ENCODE measurements at regions not wholly inside any gene's neighbourhood (a gene's known extent, or its start where the extent isn't known, plus 50 kb on each side); places are given as distances from the start of the nearest gene placed in this dataset.

GRCh38 chr5:121667292-121667691, 184.4 kb upstream of the FTMT start:
- Histone ChIP-seq H3K9me3 (ENCODE audit: control insufficient read depth in 1 of 2, insufficient read depth in 1 of 2, low read depth in 1 of 2, low read length in 2 of 2) (no peaks in the 10 kb centered on the region), H3K79me2 (ENCODE audit: insufficient read depth, low read length) (no peaks in the 10 kb centered on the region), H3K9ac (ENCODE audit: low read length) (no peak overlapping the region), H3K27me3 (ENCODE audit: insufficient read depth, low read length) (no peaks in the 10 kb centered on the region), H3K36me3 (ENCODE audit: control insufficient read depth in 1 of 2, insufficient read depth in 2 of 2, low read length in 2 of 2) (no peaks in the 10 kb centered on the region), H3K4me3 (replicated peaks in 1 of 2; ENCODE audit: low read depth in 1 of 2, low read length in 2 of 2) (no peak overlapping the region), H3K27ac (ENCODE audit: low read depth, low read length) (no peak overlapping the region), H2AFZ (ENCODE audit: low read depth, low read length, poor library complexity, severe bottlenecking) (no peak overlapping the region), H3K9me2 (ENCODE audit: insufficient read depth) (no peaks in the 10 kb centered on the region), H3K4me1 (ENCODE audit: control insufficient read depth in 1 of 2, insufficient read depth in 2 of 2, low read length in 2 of 2) (peaks cover 0 to 5% of the 10 kb centered on the region in 2 experiments; a peak in 1 of 4 replicates), H3K4me2 (ENCODE audit: low read length) (no peak overlapping the region), H4K20me1 (ENCODE audit: insufficient read depth) (no peaks in the 10 kb centered on the region)
- CTCF ChIA-PET: no interaction called here
- intact Hi-C loops (cut with micrococcal nuclease): no loop called here
- POLR2A ChIA-PET: no interaction called here
- no TSS peak for BruUV-seq (replicated peaks)
- ATAC-seq (no peak), DNase-seq (ENCODE audit: low read depth, low spot score) (no peak)
- TF ChIP-seq CEBPB (IDR thresholded peaks at IDR 0.05; ENCODE audit: low read depth) (no peak), ATF3 (IDR thresholded peaks at IDR 0.05) (no peak), CBX3 (IDR thresholded peaks at IDR 0.05; ENCODE audit: low read depth) (no peak), FOSL1 (IDR thresholded peaks at IDR 0.05; ENCODE audit: low read depth) (no peak), EZH2 (IDR thresholded peaks at IDR 0.05) (no peak), YY1 (IDR thresholded peaks at IDR 0.05; ENCODE audit: extremely low read depth, insufficient replicate concordance, low read depth, low read length) (no peak), ZFX (IDR thresholded peaks at IDR 0.05) (no peak), ZBTB33 (IDR thresholded peaks at IDR 0.05; ENCODE audit: extremely low read depth, insufficient replicate concordance, low read length) (no peak), TCF7L2 (IDR thresholded peaks at IDR 0.05; ENCODE audit: borderline replicate concordance, extremely low read depth, insufficient read depth, insufficient read length) (no peak), REST (IDR thresholded peaks at IDR 0.05; ENCODE audit: low read depth) (no peak), SP1 (IDR thresholded peaks at IDR 0.05; ENCODE audit: low read depth) (no peak), POLR2AphosphoS5 (IDR thresholded peaks at IDR 0.05; ENCODE audit: low read depth, low read length) (no peak), SRF (IDR thresholded peaks at IDR 0.05; ENCODE audit: low read depth) (no peak)
- RAD21 ChIA-PET (ENCODE audit: low non-redundant PET in 1 of 2, low total read pairs in 2 of 2, uncharacterized antibody in 2 of 2, unreplicated experiment in 2 of 2): no interaction called here

Data from HCT116 (cell line).